Activated B cell treated with CpG ODN at 0.5 μM for 24 hours (primary cell): ENCODE measurements at regions not wholly inside any gene's neighbourhood (a gene's known extent, or its start where the extent isn't known, plus 50 kb on each side); places are given as distances from the start of the nearest gene placed in this dataset.

Experiments
- ATAC-seq: fragments of 200-7000 bp; cut with Tn5 transposase; one replicate; pipeline ENCODE4 v1.10.0; 2021; ENCODE audit warnings: low read depth, mild to moderate bottlenecking, moderate library complexity
- CTCF ChIA-PET: fragments of 350-600 bp; sonication (Branson Sonifier 250); formaldehyde crosslinking; loops from one replicate; lab custom pipeline; 2021; ENCODE audit warnings: antibody characterized with exemption; lab: Charles Lee
- POLR2A ChIA-PET: fragments of 350-600 bp; sonication (Branson Sonifier 250); formaldehyde crosslinking; loops from one replicate; lab custom pipeline; 2021; ENCODE audit warnings: antibody characterized with exemption; lab: Charles Lee
- DNase-seq: peaks from one replicate; pipeline ENCODE4 v3.0.0; 2022
- H3K27ac Mint-ChIP-seq: one replicate; pipeline ENCODE4 v1.8.0; 2020; ENCODE audit warnings: mixed read lengths
- H3K27me3 Mint-ChIP-seq: one replicate; pipeline ENCODE4 v1.8.0; 2021; ENCODE audit warnings: mixed read lengths
- H3K36me3 Mint-ChIP-seq: one replicate; pipeline ENCODE4 v1.8.0; 2021; ENCODE audit warnings: low read depth, mixed read lengths
- H3K4me1 Mint-ChIP-seq: one replicate; pipeline ENCODE4 v1.8.0; 2021; ENCODE audit warnings: mixed read lengths
- H3K4me3 Mint-ChIP-seq: one replicate; pipeline ENCODE4 v1.8.0; 2020; ENCODE audit warnings: mild to moderate bottlenecking, mixed read lengths
- H3K9me3 Mint-ChIP-seq: one replicate; pipeline ENCODE4 v1.8.0; 2020; ENCODE audit warnings: mixed read lengths
- CTCF ChIP-seq: fragments of 200-600 bp; IDR thresholded peaks from one replicate; pipeline ENCODE4 v1.8.0; 2022; ENCODE audit warnings: antibody characterized with exemption, mild to moderate bottlenecking
- intact Hi-C: fragments of 100-400 bp; cut with micrococcal nuclease; formaldehyde crosslinking; loops from one replicate; pipeline ENCODE4 v1.15.1; 2024

- CTCF ChIA-PET = no interaction called here
Observed at GRCh38 chr2:176388861-176389260, 119.6 kb downstream of the MTX2 start.

GRCh38 chr2:176390276-176391147, 121.3 kb downstream of the MTX2 start:
- ATAC-seq (no peak), DNase-seq (no peak)
- no peak for TF ChIP-seq CTCF
- H3K36me3 Mint-ChIP-seq = no peaks in the 10 kb centered on the region
- intact Hi-C loops = no loop called here
- no peaks in the 10 kb centered on the region for H3K9me3 Mint-ChIP-seq
- ChIA-PET CTCF (no interaction called here), POLR2A (no interaction called here)
- no peak overlapping the region for H3K27ac Mint-ChIP-seq
- H3K27me3 Mint-ChIP-seq = peaks cover 16% of the 10 kb centered on the region
- H3K4me3 Mint-ChIP-seq = no peak overlapping the region
- no peaks in the 10 kb centered on the region for H3K4me1 Mint-ChIP-seq

More at GRCh38 chr2:176388861-176389260, 119.6 kb downstream of the MTX2 start:
- no peak for DNase-seq
- intact Hi-C loops = no loop called here
- H3K27ac Mint-ChIP-seq = no peak overlapping the region
- peaks cover 18% of the 10 kb centered on the region for H3K27me3 Mint-ChIP-seq
- H3K4me3 Mint-ChIP-seq = no peak overlapping the region
- TF ChIP-seq CTCF = no peak
- POLR2A ChIA-PET = no interaction called here
- no peak for ATAC-seq
- no peaks in the 10 kb centered on the region for H3K36me3 Mint-ChIP-seq
- H3K9me3 Mint-ChIP-seq = no peaks in the 10 kb centered on the region
- H3K4me1 Mint-ChIP-seq = no peaks in the 10 kb centered on the region

GRCh38 chr2:176391148-176391419, 121.8 kb downstream of the MTX2 start:
- TF ChIP-seq CTCF = no peak
- Mint-ChIP-seq H3K27ac (no peak overlapping the region), H3K9me3 (no peaks in the 10 kb centered on the region), H3K4me1 (no peaks in the 10 kb centered on the region), H3K4me3 (no peak overlapping the region), H3K36me3 (no peaks in the 10 kb centered on the region), H3K27me3 (peaks cover 17% of the 10 kb centered on the region)
- CTCF ChIA-PET = no interaction called here
- ATAC-seq = no peak
- POLR2A ChIA-PET = no interaction called here
- intact Hi-C loops = no loop called here
- no peak for DNase-seq

GRCh38 chr2:176392249-176392648, 123.0 kb downstream of the MTX2 start:
- intact Hi-C loops = no loop called here
- H3K9me3 Mint-ChIP-seq = no peaks in the 10 kb centered on the region
- H3K4me3 Mint-ChIP-seq = no peak overlapping the region
- ATAC-seq (no peak), DNase-seq (no peak)
- no peak for TF ChIP-seq CTCF
- ChIA-PET POLR2A (no interaction called here), CTCF (no interaction called here)
- peaks cover 18% of the 10 kb centered on the region for H3K27me3 Mint-ChIP-seq
- H3K36me3 Mint-ChIP-seq = no peaks in the 10 kb centered on the region
- H3K4me1 Mint-ChIP-seq = no peaks in the 10 kb centered on the region
- H3K27ac Mint-ChIP-seq = no peak overlapping the region

- H3K36me3 Mint-ChIP-seq = no peaks in the 10 kb centered on the region
- H3K27ac Mint-ChIP-seq = no peak overlapping the region
- ChIA-PET CTCF (no interaction called here), POLR2A (no interaction called here)
- H3K4me3 Mint-ChIP-seq = no peak overlapping the region
- H3K9me3 Mint-ChIP-seq = no peaks in the 10 kb centered on the region
- ATAC-seq (no peak), DNase-seq (no peak)
- no peaks in the 10 kb centered on the region for H3K4me1 Mint-ChIP-seq
- intact Hi-C loops = no loop called here
- peaks cover 14% of the 10 kb centered on the region for H3K27me3 Mint-ChIP-seq
- no peak for TF ChIP-seq CTCF
Observed at GRCh38 chr2:176392744-176393414, 123.6 kb downstream of the MTX2 start.
